ENCODE measurements at regions not wholly inside any gene's neighbourhood (a gene's known extent, or its start where the extent isn't known, plus 50 kb on each side); places are given as distances from the start of the nearest gene placed in this dataset.

DNA sequence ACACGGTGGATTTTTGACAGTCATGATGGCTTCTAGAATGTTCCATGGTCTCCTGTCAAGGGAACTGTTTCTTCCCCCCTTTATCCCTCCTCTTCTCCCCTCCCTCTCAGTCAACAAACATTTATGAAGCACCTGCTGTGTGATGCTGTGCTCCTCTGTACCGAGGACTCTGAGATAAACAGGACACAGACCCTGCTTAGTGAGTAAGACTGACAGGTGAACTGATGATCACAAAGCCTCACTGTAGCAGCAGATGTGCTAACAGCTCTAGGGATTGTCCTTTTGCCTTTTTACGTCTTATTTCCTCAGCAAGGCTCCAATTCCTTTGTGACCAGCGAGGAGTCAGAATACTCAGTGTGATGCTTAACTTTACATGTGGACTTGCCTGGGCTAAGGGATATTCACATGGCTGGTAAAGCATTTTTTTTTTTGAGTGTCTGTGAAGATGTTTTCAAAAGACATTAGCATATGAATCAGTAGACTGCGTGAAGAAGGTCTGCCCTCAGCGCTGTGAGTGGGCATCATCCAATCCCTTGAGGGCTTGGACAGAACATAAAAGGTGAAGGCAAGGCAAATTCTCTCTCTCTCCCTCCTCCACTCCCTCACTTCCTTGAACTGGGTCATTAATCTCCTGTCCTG lies 170.1 kb downstream of the ADRA2A start:
- TF ChIP-seq, protein P1, sequence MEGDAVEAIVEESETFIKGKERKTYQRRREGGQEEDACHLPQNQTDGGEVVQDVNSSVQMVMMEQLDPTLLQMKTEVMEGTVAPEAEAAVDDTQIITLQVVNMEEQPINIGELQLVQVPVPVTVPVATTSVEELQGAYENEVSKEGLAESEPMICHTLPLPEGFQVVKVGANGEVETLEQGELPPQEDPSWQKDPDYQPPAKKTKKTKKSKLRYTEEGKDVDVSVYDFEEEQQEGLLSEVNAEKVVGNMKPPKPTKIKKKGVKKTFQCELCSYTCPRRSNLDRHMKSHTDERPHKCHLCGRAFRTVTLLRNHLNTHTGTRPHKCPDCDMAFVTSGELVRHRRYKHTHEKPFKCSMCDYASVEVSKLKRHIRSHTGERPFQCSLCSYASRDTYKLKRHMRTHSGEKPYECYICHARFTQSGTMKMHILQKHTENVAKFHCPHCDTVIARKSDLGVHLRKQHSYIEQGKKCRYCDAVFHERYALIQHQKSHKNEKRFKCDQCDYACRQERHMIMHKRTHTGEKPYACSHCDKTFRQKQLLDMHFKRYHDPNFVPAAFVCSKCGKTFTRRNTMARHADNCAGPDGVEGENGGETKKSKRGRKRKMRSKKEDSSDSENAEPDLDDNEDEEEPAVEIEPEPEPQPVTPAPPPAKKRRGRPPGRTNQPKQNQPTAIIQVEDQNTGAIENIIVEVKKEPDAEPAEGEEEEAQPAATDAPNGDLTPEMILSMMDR (IDR thresholded peaks at IDR 0.05): no peak
- TF ChIP-seq POLR2A (IDR thresholded peaks at IDR 0.05): no peak
